ENCODE measurements at regions not wholly inside any gene's neighbourhood (a gene's known extent, or its start where the extent isn't known, plus 50 kb on each side); places are given as distances from the start of the nearest gene placed in this dataset.

DNA sequence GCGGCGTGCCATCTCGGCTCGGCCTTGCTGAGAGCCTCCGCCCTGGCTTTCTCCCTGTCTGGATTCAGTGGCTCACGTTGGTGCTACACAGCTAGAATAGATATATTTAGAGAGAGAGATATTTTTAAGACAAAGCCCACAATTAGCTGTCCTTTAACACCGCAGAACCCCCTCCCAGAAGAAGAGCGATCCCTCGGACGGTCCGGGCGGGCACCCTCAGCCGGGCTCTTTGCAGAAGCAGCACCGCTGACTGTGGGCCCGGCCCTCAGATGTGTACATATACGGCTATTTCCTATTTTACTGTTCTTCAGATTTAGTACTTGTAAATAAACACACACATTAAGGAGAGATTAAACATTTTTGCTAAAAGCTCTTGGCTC lies 54.1 kb downstream of the PLXNA1 start:
- no CpG with 5 or more reads among the region's 16 CpGs for WGBS (ENCODE audit: insufficient coverage)
- Mint-ChIP-seq H3K4me1 (no peaks in the 10 kb centered on the region), H3K27me3 (ENCODE audit: low read depth in 3 of 3) (peaks cover 0 to 4% (median 4%) of the 10 kb centered on the region in 3 donors), H3K27ac (no peak overlapping the region), H3K4me3 (no peak overlapping the region), H3K36me3 (no peaks in the 10 kb centered on the region), H3K9me3 (no peaks in the 10 kb centered on the region)
- Histone ChIP-seq H3K27me3 (ENCODE audit: control insufficient read depth in 2 of 2, insufficient read depth in 2 of 2, low read length in 2 of 2) (no peaks in the 10 kb centered on the region), H3K9me3 (replicated peaks in 1 of 2; ENCODE audit: control insufficient read depth in 1 of 2, insufficient read depth in 1 of 2, low read length in 2 of 2) (no peaks in the 10 kb centered on the region), H3K4me1 (ENCODE audit: control insufficient read depth in 1 of 2, insufficient read depth in 2 of 2, low read length in 2 of 2) (no peaks in the 10 kb centered on the region), H3K36me3 (replicated peaks in 1 of 2; ENCODE audit: control insufficient read depth in 1 of 2, insufficient read depth in 2 of 2, low read length in 2 of 2) (no peaks in the 10 kb centered on the region), H3K79me2 (ENCODE audit: insufficient read depth, low read length) (no peaks in the 10 kb centered on the region), H3K4me2 (replicated peaks; ENCODE audit: extremely low read depth, low read length, poor library complexity, severe bottlenecking) (no peak overlapping the region), H3K9ac (ENCODE audit: insufficient read depth, low read length, poor library complexity, severe bottlenecking) (no peak overlapping the region), H3K27ac (ENCODE audit: low read depth in 1 of 2, low read length in 2 of 2) (no peak overlapping the region), H3K4me3 (replicated peaks in 1 of 3; ENCODE audit: low read depth in 2 of 3, low read length in 3 of 3) (no peak overlapping the region), H2AFZ (ENCODE audit: insufficient read depth, low read depth, low read length, poor library complexity, severe bottlenecking) (no peak overlapping the region), H4K20me1 (ENCODE audit: insufficient read depth, low read length) (no peaks in the 10 kb centered on the region)
- no peak for DNase-seq
- TF ChIP-seq, protein P1, sequence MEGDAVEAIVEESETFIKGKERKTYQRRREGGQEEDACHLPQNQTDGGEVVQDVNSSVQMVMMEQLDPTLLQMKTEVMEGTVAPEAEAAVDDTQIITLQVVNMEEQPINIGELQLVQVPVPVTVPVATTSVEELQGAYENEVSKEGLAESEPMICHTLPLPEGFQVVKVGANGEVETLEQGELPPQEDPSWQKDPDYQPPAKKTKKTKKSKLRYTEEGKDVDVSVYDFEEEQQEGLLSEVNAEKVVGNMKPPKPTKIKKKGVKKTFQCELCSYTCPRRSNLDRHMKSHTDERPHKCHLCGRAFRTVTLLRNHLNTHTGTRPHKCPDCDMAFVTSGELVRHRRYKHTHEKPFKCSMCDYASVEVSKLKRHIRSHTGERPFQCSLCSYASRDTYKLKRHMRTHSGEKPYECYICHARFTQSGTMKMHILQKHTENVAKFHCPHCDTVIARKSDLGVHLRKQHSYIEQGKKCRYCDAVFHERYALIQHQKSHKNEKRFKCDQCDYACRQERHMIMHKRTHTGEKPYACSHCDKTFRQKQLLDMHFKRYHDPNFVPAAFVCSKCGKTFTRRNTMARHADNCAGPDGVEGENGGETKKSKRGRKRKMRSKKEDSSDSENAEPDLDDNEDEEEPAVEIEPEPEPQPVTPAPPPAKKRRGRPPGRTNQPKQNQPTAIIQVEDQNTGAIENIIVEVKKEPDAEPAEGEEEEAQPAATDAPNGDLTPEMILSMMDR (IDR thresholded peaks at IDR 0.05): no peak
- intact Hi-C loops (cut with micrococcal nuclease): no loop called here

- H3K9ac ChIP-seq (ENCODE audit: insufficient read depth, low read length, poor library complexity, severe bottlenecking): no peak overlapping the region
- H3K9me3 ChIP-seq (replicated peaks in 1 of 2; ENCODE audit: control insufficient read depth in 1 of 2, insufficient read depth in 1 of 2, low read length in 2 of 2): no peaks in the 10 kb centered on the region
- TF ChIP-seq, protein P1 (IDR thresholded peaks at IDR 0.05): no peak
- Mint-ChIP-seq H3K4me3 (no peak overlapping the region), H3K27me3 (ENCODE audit: low read depth in 3 of 3) (peaks cover 0 to 4% (median 4%) of the 10 kb centered on the region in 3 donors), H3K9me3 (no peaks in the 10 kb centered on the region), H3K4me1 (no peaks in the 10 kb centered on the region), H3K27ac (no peak overlapping the region), H3K36me3 (no peaks in the 10 kb centered on the region)
- H3K79me2 ChIP-seq (ENCODE audit: insufficient read depth, low read length): no peaks in the 10 kb centered on the region
- intact Hi-C loops (cut with micrococcal nuclease): no loop called here
- no peak overlapping the region for H3K4me2 ChIP-seq (replicated peaks; ENCODE audit: extremely low read depth, low read length, poor library complexity, severe bottlenecking)
- no peaks in the 10 kb centered on the region for H3K4me1 ChIP-seq (ENCODE audit: control insufficient read depth in 1 of 2, insufficient read depth in 2 of 2, low read length in 2 of 2)
- no peaks in the 10 kb centered on the region for H3K27me3 ChIP-seq (ENCODE audit: control insufficient read depth in 2 of 2, insufficient read depth in 2 of 2, low read length in 2 of 2)
- no peak overlapping the region for H3K4me3 ChIP-seq (replicated peaks in 1 of 3; ENCODE audit: low read depth in 2 of 3, low read length in 3 of 3)
- no peak overlapping the region for H2AFZ ChIP-seq (ENCODE audit: insufficient read depth, low read depth, low read length, poor library complexity, severe bottlenecking)
- DNase-seq: no peak
- no peak overlapping the region for H3K27ac ChIP-seq (ENCODE audit: low read depth in 1 of 2, low read length in 2 of 2)
- WGBS (ENCODE audit: insufficient coverage): 95% methylated on average over 11 of the region's 11 CpGs
- H4K20me1 ChIP-seq (ENCODE audit: insufficient read depth, low read length): no peaks in the 10 kb centered on the region
- H3K36me3 ChIP-seq (replicated peaks in 1 of 2; ENCODE audit: control insufficient read depth in 1 of 2, insufficient read depth in 2 of 2, low read length in 2 of 2): no peaks in the 10 kb centered on the region
These were observed 54.5 kb downstream of the PLXNA1 start for GRCh38 chr3:127037418-127037841.

Data from CD14-positive monocyte (primary cell).